Nephron (organoid): ENCODE measurements at regions not wholly inside any gene's neighbourhood (a gene's known extent, or its start where the extent isn't known, plus 50 kb on each side); places are given as distances from the start of the nearest gene placed in this dataset.
"Not testable (repeated sequence)": the region's sequence is repeated elsewhere in the genome, so short reads cannot be mapped to it uniquely, and the experiment has no call there.

Source experiments
- H3K27ac Mint-ChIP-seq, 3 experiments: 2 replicates each; pipeline ENCODE4 v1.8.0; 2020; ENCODE audit warnings: mixed read lengths in 3 of 3, mild to moderate bottlenecking in 2 of 3, moderate library complexity in 1 of 3
- H3K27me3 Mint-ChIP-seq: 2 replicates; pipeline ENCODE4 v1.8.0; 2021; ENCODE audit warnings: low read depth, mild to moderate bottlenecking, moderate library complexity, mixed read lengths
- H3K36me3 Mint-ChIP-seq: 2 replicates; pipeline ENCODE4 v1.8.0; 2020; ENCODE audit warnings: low read depth, mixed read lengths
- H3K4me1 Mint-ChIP-seq: 2 replicates; pipeline ENCODE4 v1.8.0; 2020; ENCODE audit warnings: mixed read lengths
- H3K4me3 Mint-ChIP-seq, 3 experiments: 2 replicates each; pipeline ENCODE4 v1.8.0; 2020; ENCODE audit warnings: mild to moderate bottlenecking in 3 of 3, mixed read lengths in 3 of 3, moderate library complexity in 2 of 3
- H3K9me3 Mint-ChIP-seq: 2 replicates; pipeline ENCODE4 v1.8.0; 2020; ENCODE audit warnings: mixed read lengths
- CTCF ChIP-seq, 3 experiments: fragments of 200-600 bp; sonication (generic); IDR thresholded peaks; one replicate each; pipeline ENCODE4 v1.5.0; 2021; ENCODE audit warnings: antibody characterized with exemption in 3 of 3; ENCODE audit not compliant: unreplicated experiment in 3 of 3

GRCh38 chr7:125431349-125431748, 501.7 kb upstream of the POT1 start:
- Mint-ChIP-seq H3K4me1 (no peaks in the 10 kb centered on the region), H3K9me3 (no peaks in the 10 kb centered on the region), H3K36me3 (no peaks in the 10 kb centered on the region), H3K27ac (no peak overlapping the region), H3K27me3 (no peaks in the 10 kb centered on the region), H3K4me3 (no peak overlapping the region)
- TF ChIP-seq CTCF (IDR thresholded peaks at IDR 0.05; ENCODE audit: unreplicated experiment in 3 of 3), result no peak

- H3K4me3 Mint-ChIP-seq, result no peak overlapping the region
- no peaks in the 10 kb centered on the region for H3K9me3 Mint-ChIP-seq
- H3K27ac Mint-ChIP-seq, result no peak overlapping the region
- H3K27me3 Mint-ChIP-seq, result no peaks in the 10 kb centered on the region
- no peaks in the 10 kb centered on the region for H3K4me1 Mint-ChIP-seq
- H3K36me3 Mint-ChIP-seq, result no peaks in the 10 kb centered on the region
- TF ChIP-seq CTCF (IDR thresholded peaks at IDR 0.05; ENCODE audit: unreplicated experiment in 3 of 3), result no peak
Measured at GRCh38 chr7:125430013-125430412, 500.4 kb upstream of the POT1 start.

- Mint-ChIP-seq H3K27ac (no peak overlapping the region), H3K4me3 (no peak overlapping the region), H3K27me3 (no peaks in the 10 kb centered on the region), H3K36me3 (no peaks in the 10 kb centered on the region), H3K4me1 (no peaks in the 10 kb centered on the region), H3K9me3 (no peaks in the 10 kb centered on the region)
- TF ChIP-seq CTCF (IDR thresholded peaks at IDR 0.05; ENCODE audit: unreplicated experiment in 3 of 3), result no peak
Measured at GRCh38 chr7:125427676-125428075, 498.1 kb upstream of the POT1 start.

- Mint-ChIP-seq H3K9me3 (peaks cover 12% of the 10 kb centered on the region), H3K4me1 (no peaks in the 10 kb centered on the region), H3K27me3 (no peaks in the 10 kb centered on the region), H3K4me3 (no peak overlapping the region), H3K36me3 (no peaks in the 10 kb centered on the region), H3K27ac (no peak overlapping the region)
- TF ChIP-seq CTCF (IDR thresholded peaks at IDR 0.05; ENCODE audit: unreplicated experiment in 3 of 3), result no peak
Measured at GRCh38 chr7:125425506-125425905, 495.9 kb upstream of the POT1 start.

- Mint-ChIP-seq H3K27ac (no peak overlapping the region), H3K4me3 (no peak overlapping the region), H3K36me3 (no peaks in the 10 kb centered on the region), H3K27me3 (no peaks in the 10 kb centered on the region), H3K9me3 (peaks cover 17% of the 10 kb centered on the region), H3K4me1 (no peaks in the 10 kb centered on the region)
- no peak for TF ChIP-seq CTCF (IDR thresholded peaks at IDR 0.05; ENCODE audit: unreplicated experiment in 3 of 3)
Measured at GRCh38 chr7:125424721-125425120, 495.1 kb upstream of the POT1 start.

GRCh38 chr7:125423458-125424155, 494.0 kb upstream of the POT1 start:
- H3K9me3 Mint-ChIP-seq, result peaks cover 25% of the 10 kb centered on the region
- H3K27me3 Mint-ChIP-seq, result no peaks in the 10 kb centered on the region
- no peaks in the 10 kb centered on the region for H3K4me1 Mint-ChIP-seq
- no peak overlapping the region for H3K27ac Mint-ChIP-seq
- TF ChIP-seq CTCF (IDR thresholded peaks at IDR 0.05; ENCODE audit: unreplicated experiment in 3 of 3), result no peak
- no peaks in the 10 kb centered on the region for H3K36me3 Mint-ChIP-seq
- H3K4me3 Mint-ChIP-seq, result no peak overlapping the region

GRCh38 chr7:125421407-125421806, 491.8 kb upstream of the POT1 start:
- not testable (repeated sequence) for H3K4me3 Mint-ChIP-seq, H3K27ac Mint-ChIP-seq, H3K4me1 Mint-ChIP-seq, H3K36me3 Mint-ChIP-seq, H3K27me3 Mint-ChIP-seq
- H3K9me3 Mint-ChIP-seq, result peaks cover 26% of the 10 kb centered on the region
